Hepatocyte (in vitro differentiated cells): ENCODE measurements at regions not wholly inside any gene's neighbourhood (a gene's known extent, or its start where the extent isn't known, plus 50 kb on each side); places are given as distances from the start of the nearest gene placed in this dataset.

Experiments
- EZH2 ChIP-seq: fragments of 200-600 bp; sonication (generic); IDR thresholded peaks from 2 replicates; pipeline ENCODE4 v1.6.1; 2016; ENCODE audit warnings: antibody characterized with exemption, mild to moderate bottlenecking, borderline replicate concordance
- EZH2phosphoT487 ChIP-seq: fragments of 200-600 bp; sonication (generic); IDR thresholded peaks from one replicate; pipeline ENCODE4 v1.6.1; 2018; ENCODE audit warnings: antibody characterized with exemption, mild to moderate bottlenecking, low read depth, moderate library complexity; ENCODE audit not compliant: unreplicated experiment, severe bottlenecking
- TF ChIP-seq, protein P1 (sequence below): fragments of 200-600 bp; sonication (generic); IDR thresholded peaks from 2 replicates; pipeline ENCODE4 v1.5.1; 2016; ENCODE audit warnings: antibody characterized with exemption, mild to moderate bottlenecking; ENCODE audit not compliant: poor library complexity

- TF ChIP-seq, protein P1, sequence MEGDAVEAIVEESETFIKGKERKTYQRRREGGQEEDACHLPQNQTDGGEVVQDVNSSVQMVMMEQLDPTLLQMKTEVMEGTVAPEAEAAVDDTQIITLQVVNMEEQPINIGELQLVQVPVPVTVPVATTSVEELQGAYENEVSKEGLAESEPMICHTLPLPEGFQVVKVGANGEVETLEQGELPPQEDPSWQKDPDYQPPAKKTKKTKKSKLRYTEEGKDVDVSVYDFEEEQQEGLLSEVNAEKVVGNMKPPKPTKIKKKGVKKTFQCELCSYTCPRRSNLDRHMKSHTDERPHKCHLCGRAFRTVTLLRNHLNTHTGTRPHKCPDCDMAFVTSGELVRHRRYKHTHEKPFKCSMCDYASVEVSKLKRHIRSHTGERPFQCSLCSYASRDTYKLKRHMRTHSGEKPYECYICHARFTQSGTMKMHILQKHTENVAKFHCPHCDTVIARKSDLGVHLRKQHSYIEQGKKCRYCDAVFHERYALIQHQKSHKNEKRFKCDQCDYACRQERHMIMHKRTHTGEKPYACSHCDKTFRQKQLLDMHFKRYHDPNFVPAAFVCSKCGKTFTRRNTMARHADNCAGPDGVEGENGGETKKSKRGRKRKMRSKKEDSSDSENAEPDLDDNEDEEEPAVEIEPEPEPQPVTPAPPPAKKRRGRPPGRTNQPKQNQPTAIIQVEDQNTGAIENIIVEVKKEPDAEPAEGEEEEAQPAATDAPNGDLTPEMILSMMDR, result no peak
- no peak for TF ChIP-seq EZH2
- TF ChIP-seq EZH2phosphoT487, result no peak
These were observed 235.5 kb upstream of the EEF2KMT start for GRCh38 chr16:5333126-5333525.
